GM18511 (cell line): ENCODE measurements at regions not wholly inside any gene's neighbourhood (a gene's known extent, or its start where the extent isn't known, plus 50 kb on each side); places are given as distances from the start of the nearest gene placed in this dataset.
"Not testable (repeated sequence)": the region's sequence is repeated elsewhere in the genome, so short reads cannot be mapped to it uniquely, and the experiment has no call there.

Source experiments
- ATAC-seq: cut with Tn5 transposase; IDR thresholded peaks from one replicate; pipeline ENCODE4 v1.9.1; 2021; ENCODE audit warnings: mild to moderate bottlenecking, moderate library complexity; ENCODE audit not compliant: unreplicated experiment

- ATAC-seq, result no peak
These were observed 73.8 kb upstream of the MORC3 start for GRCh38 chr21:36246080-36246631.

GRCh38 chr21:36247316-36248010, 72.5 kb upstream of the MORC3 start:
- ATAC-seq, result no peak

GRCh38 chr21:36249576-36250422, 70.2 kb upstream of the MORC3 start:
- ATAC-seq, result no peak

GRCh38 chr21:36250423-36251075, 69.4 kb upstream of the MORC3 start:
- ATAC-seq, result no peak

- ATAC-seq, result no peak
These were observed 65.7 kb upstream of the MORC3 start for GRCh38 chr21:36254106-36254941.

- peak; percentile 75 for ATAC-seq
These were observed 64.3 kb upstream of the MORC3 start for GRCh38 chr21:36255663-36256062.

GRCh38 chr21:36257657-36258056, 62.3 kb upstream of the MORC3 start:
- ATAC-seq, result no peak

GRCh38 chr21:36260030-36260787, 59.8 kb upstream of the MORC3 start:
- no peak for ATAC-seq

GRCh38 chr21:36260802-36261201, 59.2 kb upstream of the MORC3 start:
- ATAC-seq, result no peak

GRCh38 chr21:36261459-36261858, 58.5 kb upstream of the MORC3 start:
- no peak for ATAC-seq

- ATAC-seq, result no peak
These were observed 56.2 kb upstream of the MORC3 start for GRCh38 chr21:36263797-36264196.

- no peak for ATAC-seq
These were observed 54.6 kb upstream of the MORC3 start for GRCh38 chr21:36265431-36265830.

- ATAC-seq, result not testable (repeated sequence)
These were observed 52.2 kb upstream of the MORC3 start for GRCh38 chr21:36267828-36268227.

- not testable (repeated sequence) for ATAC-seq
These were observed 51.7 kb upstream of the MORC3 start for GRCh38 chr21:36268264-36268663.
